GM23338 (cell line): ENCODE measurements at regions not wholly inside any gene's neighbourhood (a gene's known extent, or its start where the extent isn't known, plus 50 kb on each side); places are given as distances from the start of the nearest gene placed in this dataset.

ENCODE experiments used
- ATAC-seq: fragments of 200-7000 bp; cut with Tn5 transposase; 3 replicates; pipeline ENCODE4 v1.9.1; 2020
- DNase-seq: peaks from one replicate; pipeline ENCODE4 v3.0.0-alpha.2; 2015; ENCODE audit warnings: low spot score
- H2AFZ ChIP-seq: fragments of 200-600 bp; sonication (generic); 2 replicates; pipeline ENCODE4 v1.8.0; 2016; ENCODE audit warnings: antibody characterized with exemption, mild to moderate bottlenecking, moderate library complexity
- H3F3A ChIP-seq: fragments of 200-600 bp; sonication (generic); replicated peaks from 2 replicates; pipeline ENCODE4 v1.8.0; 2017; ENCODE audit warnings: antibody characterized with exemption, mixed run types, low read depth
- H3K27ac ChIP-seq: fragments of 200-600 bp; sonication (generic); 2 replicates; pipeline ENCODE4 v1.6.1; 2016; ENCODE audit warnings: low read depth
- H3K27me3 ChIP-seq: fragments of 200-600 bp; sonication (generic); 2 replicates; pipeline ENCODE4 v1.8.0; 2016; ENCODE audit warnings: mild to moderate bottlenecking, mixed run types, moderate library complexity; ENCODE audit not compliant: insufficient read depth
- H3K36me3 ChIP-seq: fragments of 200-600 bp; sonication (generic); 2 replicates; pipeline ENCODE4 v1.8.0; 2016; ENCODE audit warnings: mild to moderate bottlenecking; ENCODE audit not compliant: insufficient read depth
- H3K4me1 ChIP-seq: fragments of 200-600 bp; sonication (generic); 2 replicates; pipeline ENCODE4 v1.8.0; 2016; ENCODE audit warnings: mild to moderate bottlenecking, moderate library complexity; ENCODE audit not compliant: insufficient read depth
- H3K4me2 ChIP-seq: fragments of 200-600 bp; sonication (generic); 2 replicates; pipeline ENCODE4 v1.7.1; 2017; ENCODE audit warnings: mixed run types
- H3K4me3 ChIP-seq: fragments of 200-600 bp; sonication (generic); 2 replicates; pipeline ENCODE4 v1.6.1; 2016; ENCODE audit warnings: mixed run types
- H3K79me2 ChIP-seq: fragments of 200-600 bp; sonication (generic); replicated peaks from 2 replicates; pipeline ENCODE4 v1.8.0; 2017; ENCODE audit warnings: mild to moderate bottlenecking; ENCODE audit not compliant: insufficient read depth
- H3K9me2 ChIP-seq: fragments of 200-600 bp; sonication (generic); 2 replicates; pipeline ENCODE4 v1.8.0; 2017; ENCODE audit not compliant: insufficient read depth
- H4K20me1 ChIP-seq: fragments of 200-600 bp; sonication (generic); replicated peaks from 2 replicates; pipeline ENCODE4 v1.8.0; 2017; ENCODE audit warnings: mild to moderate bottlenecking; ENCODE audit not compliant: insufficient read depth
- H3K27ac Mint-ChIP-seq: 2 replicates; pipeline ENCODE4 v1.8.0; 2020; ENCODE audit warnings: inconsistent platforms, mild to moderate bottlenecking, moderate library complexity, mixed read lengths
- H3K27me3 Mint-ChIP-seq: 3 replicates; pipeline ENCODE4 v1.8.0; 2022; ENCODE audit warnings: low read depth, mild to moderate bottlenecking, moderate library complexity, mixed read lengths, inconsistent platforms; ENCODE audit not compliant: insufficient read depth, poor library complexity
- H3K36me3 Mint-ChIP-seq: 3 replicates; pipeline ENCODE4 v1.8.0; 2021; ENCODE audit warnings: low read depth, mild to moderate bottlenecking, inconsistent platforms, moderate library complexity, mixed read lengths
- H3K4me1 Mint-ChIP-seq: 3 replicates; pipeline ENCODE4 v1.8.0; 2020; ENCODE audit warnings: mild to moderate bottlenecking, inconsistent platforms, mixed read lengths
- H3K4me3 Mint-ChIP-seq: 3 replicates; pipeline ENCODE4 v1.8.0; 2021; ENCODE audit warnings: moderate library complexity, mild to moderate bottlenecking, inconsistent platforms, mixed read lengths
- H3K9me3 Mint-ChIP-seq: 3 replicates; pipeline ENCODE4 v1.8.0; 2020; ENCODE audit warnings: moderate library complexity, mild to moderate bottlenecking, inconsistent platforms, mixed read lengths
- CREB1 ChIP-seq: fragments of 250-450 bp; sonication (Bioruptor Pico); IDR thresholded peaks from 2 replicates; pipeline ENCODE4 v1.5.0; 2020; ENCODE audit warnings: low read depth, mild to moderate bottlenecking, moderate library complexity
- CTCF ChIP-seq, 2 experiments: fragments of 200-600 bp in 1 of 2; sonication (generic) in 1 of 2; conservative IDR thresholded peaks; 2 replicates each; pipeline versions ENCODE4 v1.5.1 to v1.6.1; 2016 to 2017; ENCODE audit warnings: antibody characterized with exemption in 2 of 2, low read depth in 2 of 2, mild to moderate bottlenecking in 2 of 2, moderate library complexity in 1 of 2
- EZH2phosphoT487 ChIP-seq: fragments of 200-600 bp; sonication (generic); IDR thresholded peaks from one replicate; pipeline ENCODE4 v1.8.1; 2018; ENCODE audit warnings: antibody characterized with exemption; ENCODE audit not compliant: unreplicated experiment
- JUNB ChIP-seq: IDR thresholded peaks from one replicate; pipeline ENCODE4 v1.6.1; 2016; ENCODE audit warnings: antibody characterized with exemption; ENCODE audit not compliant: unreplicated experiment
- NANOG ChIP-seq: IDR thresholded peaks from 2 replicates; pipeline ENCODE4 v1.6.1; 2016; ENCODE audit warnings: antibody characterized with exemption, borderline replicate concordance
- POLR2AphosphoS5 ChIP-seq: IDR thresholded peaks from 2 replicates; pipeline ENCODE4 v1.6.1; 2016; ENCODE audit warnings: antibody characterized with exemption, low read depth
- REST ChIP-seq: IDR thresholded peaks from one replicate; pipeline ENCODE4 v1.6.1; 2018; ENCODE audit warnings: antibody characterized with exemption; ENCODE audit not compliant: unreplicated experiment
- STAT1 ChIP-seq: IDR thresholded peaks from one replicate; pipeline ENCODE4 v1.6.1; 2016; ENCODE audit warnings: antibody characterized with exemption; ENCODE audit not compliant: unreplicated experiment
- ZNF114 ChIP-seq: fragments of 250-450 bp; sonication (Bioruptor Pico); IDR thresholded peaks from 2 replicates; pipeline ENCODE4 v1.5.0; 2020; ENCODE audit warnings: mild to moderate bottlenecking, moderate library complexity
- ZNF331 ChIP-seq: fragments of 250-450 bp; sonication (Bioruptor Pico); IDR thresholded peaks from 2 replicates; pipeline ENCODE4 v1.5.0; 2020; ENCODE audit warnings: low read depth, mild to moderate bottlenecking, moderate library complexity
- TF ChIP-seq, protein P1 (sequence below): IDR thresholded peaks from 2 replicates; pipeline ENCODE4 v1.6.1; 2016; ENCODE audit warnings: antibody characterized with exemption

GRCh38 chr5:166648736-166649135, 1642.7 kb upstream of the WWC1 start (continued):
- no peak for TF ChIP-seq CTCF (conservative IDR thresholded peaks at IDR 0.05; ENCODE audit: low read depth in 2 of 2)
- TF ChIP-seq, protein P1, sequence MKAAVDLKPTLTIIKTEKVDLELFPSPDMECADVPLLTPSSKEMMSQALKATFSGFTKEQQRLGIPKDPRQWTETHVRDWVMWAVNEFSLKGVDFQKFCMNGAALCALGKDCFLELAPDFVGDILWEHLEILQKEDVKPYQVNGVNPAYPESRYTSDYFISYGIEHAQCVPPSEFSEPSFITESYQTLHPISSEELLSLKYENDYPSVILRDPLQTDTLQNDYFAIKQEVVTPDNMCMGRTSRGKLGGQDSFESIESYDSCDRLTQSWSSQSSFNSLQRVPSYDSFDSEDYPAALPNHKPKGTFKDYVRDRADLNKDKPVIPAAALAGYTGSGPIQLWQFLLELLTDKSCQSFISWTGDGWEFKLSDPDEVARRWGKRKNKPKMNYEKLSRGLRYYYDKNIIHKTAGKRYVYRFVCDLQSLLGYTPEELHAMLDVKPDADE = no peak
- TF ChIP-seq EZH2phosphoT487 = no peak
- TF ChIP-seq NANOG = no peak
- no peak for TF ChIP-seq ZNF331 (CRISPR knock-in tag)
- no peak for TF ChIP-seq STAT1
- no peak for TF ChIP-seq POLR2AphosphoS5

DNA sequence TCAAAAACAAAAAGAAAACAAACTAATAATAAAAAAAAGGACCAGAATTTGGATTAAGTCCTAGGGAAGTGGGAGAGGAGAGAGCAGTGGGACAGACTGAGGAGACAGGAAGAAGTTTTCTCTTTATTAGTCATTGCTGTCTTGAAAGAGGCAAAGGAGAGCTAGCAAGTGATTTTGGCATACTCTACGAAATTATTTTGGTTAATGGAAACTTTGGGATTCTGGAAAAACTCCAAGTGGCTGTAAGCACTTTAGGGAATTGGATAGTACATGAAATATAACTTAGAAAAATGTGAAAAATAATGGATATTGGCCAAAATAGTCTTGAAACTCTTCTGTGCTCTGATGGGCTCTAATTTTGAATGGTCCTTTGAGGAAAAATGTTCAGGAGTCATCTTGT, 1641.8 kb upstream of the WWC1 start:
- Mint-ChIP-seq H3K4me3 (no peak overlapping the region), H3K27ac (no peak overlapping the region), H3K27me3 (no peaks in the 10 kb centered on the region), H3K9me3 (no peaks in the 10 kb centered on the region), H3K36me3 (peaks cover 3% of the 10 kb centered on the region; the same call in 1 of the 3 replicates), H3K4me1 (peaks cover under 1% of the 10 kb centered on the region; the same call in 1 of the 3 replicates)
- TF ChIP-seq POLR2AphosphoS5 (no peak), ZNF114 (CRISPR knock-in tag) (no peak), REST (no peak), ZNF331 (CRISPR knock-in tag) (no peak), CREB1 (CRISPR knock-in tag) (no peak), JUNB (no peak), EZH2phosphoT487 (no peak)
- no peak for DNase-seq
- Histone ChIP-seq H3K9me2 (no peaks in the 10 kb centered on the region), H2AFZ (no peak overlapping the region), H3K27me3 (no peaks in the 10 kb centered on the region), H3K27ac (no peak overlapping the region), H3K4me2 (no peak overlapping the region), H3K4me3 (no peak overlapping the region), H4K20me1 (no peaks in the 10 kb centered on the region), H3F3A (no peaks in the 10 kb centered on the region), H3K36me3 (no peaks in the 10 kb centered on the region), H3K4me1 (no peaks in the 10 kb centered on the region), H3K79me2 (no peaks in the 10 kb centered on the region)
- ATAC-seq = no peak
